DMS79 treated with DMSO at 0.1 percent for 48 hours (cell line): ENCODE measurements at regions not wholly inside any gene's neighbourhood (a gene's known extent, or its start where the extent isn't known, plus 50 kb on each side); places are given as distances from the start of the nearest gene placed in this dataset.
"Not testable (repeated sequence)": the region's sequence is repeated elsewhere in the genome, so short reads cannot be mapped to it uniquely, and the experiment has no call there.

Experiments used
- DNase-seq: peaks from one replicate; lab custom pipeline; 2025; lab: John Stamatoyannopoulos, UW

DNA sequence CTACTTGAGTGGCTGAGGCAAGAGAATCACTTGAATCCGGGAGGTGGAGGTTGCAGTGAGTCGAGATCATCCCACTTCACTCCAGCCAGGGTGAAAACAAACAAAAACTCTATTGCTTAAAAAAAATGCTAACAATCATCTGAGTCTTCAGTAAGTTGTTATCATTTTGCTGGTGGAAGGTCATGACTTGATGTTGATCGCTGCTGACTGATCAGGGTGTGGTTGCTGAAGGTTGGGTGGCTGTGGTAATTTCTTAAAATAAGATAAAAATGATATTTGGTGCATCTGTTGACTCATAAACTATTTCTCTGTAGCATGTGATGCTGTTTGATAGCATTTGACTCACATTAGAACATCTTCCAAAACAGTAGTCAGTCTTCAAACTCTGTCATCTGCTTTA is 349.4 kb upstream of the PAPPA start:
- no peak for DNase-seq

DNA sequence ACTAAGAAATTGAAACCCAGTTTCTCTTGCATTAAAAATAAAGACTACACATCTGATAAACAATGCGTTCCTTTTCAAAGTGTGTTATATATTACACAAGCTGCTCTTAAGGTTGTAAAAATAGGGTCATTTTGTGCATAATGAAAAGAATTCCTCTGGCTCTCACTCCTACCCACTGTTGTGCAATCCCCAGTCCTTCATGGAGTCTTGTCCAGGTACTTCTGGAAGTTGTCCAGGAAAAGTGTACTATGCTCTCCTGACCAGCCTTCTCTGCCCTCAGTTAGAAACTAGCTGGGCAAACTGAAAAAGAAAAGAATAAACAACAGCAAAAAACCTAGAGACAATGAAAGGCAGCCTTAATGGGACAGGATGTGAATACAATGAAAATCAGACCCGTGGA is 345.5 kb upstream of the PAPPA start:
- DNase-seq: no peak

DNA sequence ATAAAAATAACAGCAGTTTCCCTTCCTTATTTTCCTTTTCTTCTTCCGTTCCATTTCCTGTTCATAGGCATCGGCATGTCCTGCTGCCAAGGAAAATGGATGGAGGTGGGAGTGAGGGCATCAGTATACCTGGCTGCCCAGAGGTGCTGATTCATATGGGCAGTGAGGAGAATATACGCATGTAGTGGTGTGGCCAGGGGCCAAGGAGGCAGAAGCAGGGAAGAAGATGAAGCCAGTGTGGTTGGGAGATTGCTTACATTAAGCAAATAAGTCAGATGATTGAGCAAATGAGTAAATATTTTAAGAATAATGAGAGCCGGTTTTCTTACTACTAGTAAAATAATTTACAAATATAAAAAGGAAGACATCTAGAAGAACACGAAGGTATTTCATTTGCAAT is 344.9 kb upstream of the PAPPA start:
- no peak for DNase-seq

DNA sequence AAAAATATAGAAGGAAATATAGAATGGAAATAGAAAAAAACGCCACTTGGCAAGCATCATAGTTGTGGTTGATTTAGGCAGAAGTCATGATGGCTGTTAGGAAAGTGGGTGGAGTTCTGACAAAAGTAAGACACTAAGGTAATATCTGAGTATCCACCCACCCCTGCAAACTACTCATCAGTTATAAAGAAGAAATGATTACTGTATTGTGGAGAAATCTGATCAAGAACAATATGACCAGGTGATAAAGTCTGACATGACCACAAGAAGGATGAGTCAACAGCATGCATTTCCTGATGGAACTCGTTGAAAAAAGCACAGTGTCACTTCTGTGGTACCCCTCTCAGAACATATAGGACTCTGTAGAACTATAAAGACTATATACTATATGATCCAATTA is 343.4 kb upstream of the PAPPA start:
- no peak for DNase-seq

DNA sequence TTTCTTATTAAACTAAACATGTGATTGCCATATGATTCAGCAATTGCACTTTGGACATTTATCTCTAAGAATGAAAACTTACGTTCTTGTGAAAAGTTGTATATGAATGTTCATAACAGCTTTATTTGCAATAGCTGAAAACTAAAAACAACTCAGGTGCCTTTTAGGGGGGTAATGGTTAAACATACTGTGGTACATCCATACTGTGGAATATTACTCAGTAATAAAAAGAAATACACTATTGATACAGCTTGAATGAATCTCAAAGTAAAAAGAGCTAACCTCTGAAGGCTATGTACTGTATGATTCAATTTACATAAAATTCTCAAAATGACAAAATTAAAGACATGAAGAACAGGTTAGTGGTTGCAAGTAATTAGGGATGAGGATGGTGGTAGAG is 339.5 kb upstream of the PAPPA start:
- DNase-seq: no peak

DNA sequence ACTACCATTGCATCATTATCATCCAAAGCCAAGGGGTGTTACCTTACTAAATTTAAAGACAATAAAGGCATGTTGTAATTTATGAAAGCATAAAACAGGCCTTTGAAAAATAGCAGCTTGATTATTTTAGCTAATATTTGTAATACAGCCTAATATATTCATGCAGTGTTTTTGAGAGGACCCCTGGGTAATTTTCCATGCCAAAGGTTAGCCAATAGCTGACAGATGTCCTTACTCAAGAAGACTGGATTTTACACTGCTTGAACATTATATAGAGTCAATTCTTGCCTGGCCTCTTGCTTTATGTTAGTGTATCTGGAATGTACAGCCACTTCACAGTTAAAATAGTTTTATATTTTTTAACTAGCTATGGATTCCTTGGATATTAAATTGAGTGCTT is 337.8 kb upstream of the PAPPA start:
- no peak for DNase-seq

DNA sequence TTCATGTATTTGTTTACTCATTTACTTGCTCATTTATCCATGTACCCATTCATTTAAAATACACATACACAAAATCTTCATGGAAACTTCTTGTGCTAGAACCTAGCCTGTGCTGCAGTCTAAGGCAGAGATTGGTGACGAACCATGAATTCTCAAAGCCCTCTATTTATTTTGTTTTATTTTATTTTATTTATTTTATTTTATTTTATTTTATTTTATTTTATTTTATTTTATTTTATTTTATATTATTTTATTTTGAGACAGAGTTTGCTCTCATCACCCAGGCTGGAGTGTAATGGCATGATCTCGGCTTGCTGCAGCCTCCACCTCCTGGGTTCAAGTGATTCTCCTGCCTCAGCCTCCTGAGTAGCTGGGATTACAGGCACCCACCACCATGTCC is 334.9 kb upstream of the PAPPA start:
- not testable (repeated sequence) for DNase-seq

DNA sequence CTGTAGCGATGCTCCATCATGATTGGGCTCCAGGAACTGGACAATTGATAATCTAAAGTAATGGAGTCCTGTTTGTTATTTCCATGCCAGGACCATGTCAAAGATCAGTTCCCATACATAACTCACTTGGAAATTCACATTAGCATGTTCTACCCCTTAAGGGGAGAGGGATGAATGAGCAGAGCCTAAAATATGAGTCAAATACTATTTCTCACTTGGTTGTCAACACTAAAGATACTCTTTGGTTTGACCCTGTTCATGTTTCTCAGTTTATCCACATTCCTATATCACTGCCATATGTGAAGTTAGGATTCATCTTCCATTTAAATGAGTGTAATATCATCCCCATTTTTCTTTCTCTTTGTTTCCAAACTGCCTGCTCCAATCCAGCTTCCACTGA is 321.6 kb upstream of the PAPPA start:
- DNase-seq: no peak

DNA sequence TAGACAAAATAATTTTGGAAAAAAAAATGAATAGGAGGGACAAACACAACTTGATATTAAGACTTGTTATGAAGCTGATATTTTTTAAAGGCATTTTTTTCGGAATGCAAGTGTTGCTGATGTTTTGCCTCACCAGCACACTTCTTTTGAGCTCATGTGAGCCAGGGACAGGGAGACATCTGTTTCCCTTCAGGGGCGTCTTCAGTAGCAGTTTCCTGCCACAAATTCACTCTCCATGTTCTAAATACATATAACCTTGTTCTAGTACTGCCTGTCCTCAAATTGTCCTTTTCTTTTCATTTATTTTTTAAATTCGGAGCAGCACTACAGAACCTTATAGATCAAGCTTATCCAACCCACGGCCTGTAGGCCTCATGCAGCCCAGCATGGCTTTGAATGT is 316.0 kb upstream of the PAPPA start:
- DNase-seq: no peak

DNA sequence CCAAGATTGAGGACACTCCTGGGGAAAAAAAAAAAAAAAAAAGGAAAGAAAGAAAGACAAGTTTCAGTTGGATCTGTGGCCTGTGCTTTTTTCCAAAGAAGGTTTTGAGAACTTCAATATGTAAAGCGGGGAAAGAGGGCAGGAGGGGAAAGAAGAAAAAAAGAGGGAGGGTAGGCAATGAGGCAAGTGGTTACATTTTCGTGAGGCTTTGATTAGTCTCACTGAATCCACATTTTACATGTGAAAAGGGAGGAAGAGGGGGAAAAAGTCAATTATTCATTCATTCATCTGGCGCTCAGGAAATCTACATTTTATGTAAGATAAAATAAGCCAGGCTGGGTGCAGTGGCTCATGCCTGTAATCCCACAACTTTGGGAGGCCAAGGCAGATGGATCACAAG is 315.2 kb upstream of the PAPPA start:
- no peak for DNase-seq

DNA sequence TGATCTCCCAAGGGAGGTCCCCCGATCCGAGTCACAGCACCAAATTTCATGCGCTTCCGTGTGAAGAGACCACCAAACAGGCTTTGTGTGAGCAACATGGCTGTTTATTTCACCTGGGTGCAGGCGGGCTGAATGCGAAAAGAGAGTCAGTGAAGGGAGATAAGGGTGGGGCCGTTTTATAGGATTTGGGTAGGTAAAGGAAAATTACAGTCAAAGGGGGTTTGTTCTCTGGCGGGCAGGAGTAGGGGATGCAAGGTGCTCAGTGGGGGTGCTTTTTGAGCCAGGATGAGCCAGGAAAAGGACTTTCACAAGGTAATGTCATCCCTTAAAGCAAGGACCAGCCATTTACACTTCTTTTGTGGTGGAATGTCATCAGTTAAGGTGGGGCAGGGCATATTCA is 309.2 kb upstream of the PAPPA start:
- DNase-seq: not testable (repeated sequence)

DNA sequence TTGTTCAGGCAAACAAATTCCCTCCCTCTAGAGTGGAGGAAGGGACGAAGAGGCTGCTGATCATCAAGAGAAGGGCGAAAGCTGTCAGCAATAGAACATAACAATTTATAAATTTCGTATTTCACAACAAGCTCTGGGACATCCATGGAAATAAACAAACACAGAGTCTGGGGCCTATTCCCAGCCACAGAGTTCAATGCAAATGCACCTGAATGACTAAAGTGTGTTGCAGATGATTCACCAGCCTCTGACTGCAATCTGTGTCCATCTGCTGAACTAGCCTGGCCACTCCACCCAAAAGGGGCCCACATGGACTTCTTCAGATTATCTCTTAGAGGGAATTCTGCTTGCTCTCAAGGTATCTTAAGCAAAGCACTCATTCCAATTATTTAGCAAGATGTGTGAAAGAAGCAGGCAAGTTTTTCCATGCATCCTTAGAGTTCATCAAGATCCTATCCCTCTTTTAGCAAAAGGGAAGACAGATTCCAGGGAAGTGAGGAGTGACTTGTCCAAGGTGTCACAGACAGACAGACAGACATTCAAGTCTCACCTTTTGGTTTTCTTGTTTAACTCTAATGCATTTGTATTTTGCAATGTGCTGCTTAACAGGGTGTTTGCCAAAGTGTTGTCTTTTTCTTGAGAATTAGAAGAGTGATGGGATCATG is 307.8 kb upstream of the PAPPA start:
- DNase-seq: no peak

DNA sequence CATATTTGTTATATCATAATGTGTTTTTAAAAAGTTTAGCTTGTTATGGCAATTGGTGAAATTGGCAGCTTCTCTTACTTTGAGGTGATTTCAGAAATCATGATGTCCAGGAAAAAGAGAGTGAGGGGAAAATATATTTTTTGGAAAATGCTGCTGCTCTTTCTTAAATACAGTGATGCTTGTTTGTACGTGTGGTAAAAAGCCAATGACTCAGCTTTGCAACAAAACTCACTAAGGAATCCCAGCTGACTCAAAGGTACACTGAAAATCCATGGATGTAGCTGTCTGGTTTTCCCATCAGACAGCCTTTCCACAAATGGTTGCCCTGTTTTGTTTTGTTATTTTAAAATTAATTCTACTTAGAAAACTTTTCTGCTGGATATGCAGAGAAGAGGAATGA is 306.4 kb upstream of the PAPPA start:
- DNase-seq: no peak

DNA sequence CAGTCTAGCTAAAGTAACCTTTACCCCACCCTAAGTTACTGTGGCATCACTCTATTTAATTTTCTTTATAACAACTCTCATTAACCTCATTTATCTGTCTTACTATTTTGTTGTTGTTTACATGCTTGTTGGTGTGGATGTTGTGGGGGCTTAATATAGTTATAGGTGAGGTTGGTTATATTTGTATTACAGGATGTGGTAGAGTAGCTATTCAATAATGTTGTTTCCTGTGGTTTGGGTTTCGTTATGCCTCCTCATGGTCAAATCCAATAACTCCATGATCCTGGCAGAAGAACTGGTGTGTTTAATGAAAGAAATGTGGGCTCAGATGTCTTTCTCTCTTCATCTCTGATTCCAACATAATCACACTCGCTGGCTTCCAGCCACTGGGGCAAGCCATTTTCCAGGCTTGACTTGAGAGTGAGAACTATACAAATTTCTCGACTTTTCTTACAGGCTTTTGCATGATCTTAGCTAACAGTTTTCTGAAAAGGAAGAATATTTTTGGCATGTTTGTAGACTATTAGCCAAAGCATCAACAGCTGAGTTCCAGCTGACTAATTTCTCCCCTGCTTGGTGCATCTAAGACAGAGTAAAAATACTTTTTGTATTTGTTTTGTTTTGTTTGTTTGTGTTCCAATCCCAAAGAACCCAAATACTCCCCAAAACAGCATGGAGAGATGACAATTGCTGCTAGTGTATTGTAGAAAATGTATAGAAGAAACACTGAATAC is 303.7 kb upstream of the PAPPA start:
- no peak for DNase-seq

DNA sequence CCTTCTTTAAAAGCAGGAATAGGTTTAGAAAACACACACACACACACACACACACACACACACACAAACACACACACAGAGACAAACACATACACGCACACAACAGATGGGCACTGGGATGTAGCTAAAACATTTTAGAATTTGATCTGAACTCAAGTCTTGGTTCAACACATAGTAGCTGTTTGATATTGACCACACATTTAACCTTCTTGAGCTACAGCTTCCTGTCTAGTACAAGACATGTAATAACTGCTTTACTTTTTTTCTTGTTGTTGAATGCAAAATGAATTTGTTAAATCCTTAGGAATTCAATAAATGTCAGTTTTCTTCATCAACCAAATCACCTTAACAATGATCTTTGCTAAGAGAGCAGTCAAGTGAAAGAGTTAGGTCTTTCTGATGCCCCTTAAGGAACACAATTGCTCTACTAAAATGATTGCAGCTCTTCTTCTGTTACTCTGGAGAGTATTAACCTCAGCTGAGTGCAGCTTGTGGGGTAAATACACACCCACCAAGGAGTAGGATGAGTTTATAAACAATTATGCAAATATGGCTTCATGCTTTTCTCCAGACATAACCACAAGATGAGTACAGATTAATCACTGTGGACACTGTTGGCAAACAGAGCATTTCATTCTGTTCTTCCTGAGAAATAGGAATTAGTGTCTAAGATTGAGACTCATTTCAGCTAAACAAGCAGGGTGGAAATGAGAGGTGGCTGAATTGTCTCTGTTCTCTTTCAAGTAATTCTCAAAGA is 302.9 kb upstream of the PAPPA start:
- DNase-seq: no peak

DNA sequence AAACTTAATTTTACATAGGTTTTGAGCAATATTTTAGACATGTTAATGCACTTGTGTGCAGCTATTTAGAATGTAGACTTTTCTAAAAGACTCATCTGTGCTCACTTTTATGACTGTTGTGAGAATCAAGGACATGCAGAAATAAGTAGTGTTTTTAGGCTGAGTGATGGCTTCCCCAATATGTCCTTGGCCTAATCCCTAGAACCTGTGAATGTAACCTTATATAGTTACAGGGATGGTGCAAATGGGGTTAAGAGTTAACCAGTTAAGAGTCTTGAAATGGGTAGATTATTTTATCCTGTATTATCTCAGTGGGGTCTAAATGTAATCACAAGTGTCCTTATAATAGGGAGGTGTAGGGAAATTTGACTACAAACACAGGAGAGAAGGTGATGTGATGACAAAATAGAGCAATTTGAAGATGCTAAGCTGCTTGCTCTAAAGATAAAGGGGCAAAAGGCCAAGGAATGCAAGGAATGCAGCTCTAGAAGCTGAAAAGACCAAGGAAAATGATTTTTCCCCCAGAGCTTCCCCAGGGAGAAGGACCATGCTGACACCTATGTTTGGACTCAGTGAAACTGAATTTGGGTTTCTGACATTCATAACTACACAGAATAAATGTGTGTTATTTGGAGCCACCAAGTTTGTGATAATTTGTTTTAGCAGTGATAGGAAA is 298.0 kb upstream of the PAPPA start:
- DNase-seq: no peak

DNA sequence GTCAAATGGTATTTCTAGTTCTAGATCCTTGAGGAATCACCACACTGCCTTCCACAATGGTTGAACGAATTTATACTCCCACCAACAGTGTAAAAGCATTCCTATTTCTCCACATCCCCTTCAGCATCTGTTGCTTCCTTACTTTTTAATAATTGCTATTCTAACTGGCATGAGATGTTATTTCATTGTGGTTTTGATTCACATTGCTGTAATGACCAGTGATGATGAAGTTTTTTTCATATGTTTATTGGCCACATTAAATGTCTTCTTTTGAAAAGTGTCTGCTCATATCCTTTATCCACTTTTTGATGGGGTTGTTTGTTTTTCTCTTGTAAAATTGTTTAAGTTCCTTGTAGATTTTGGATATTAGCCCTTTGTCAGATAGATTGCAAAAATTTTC is 295.2 kb upstream of the PAPPA start:
- DNase-seq: not testable (repeated sequence)

DNA sequence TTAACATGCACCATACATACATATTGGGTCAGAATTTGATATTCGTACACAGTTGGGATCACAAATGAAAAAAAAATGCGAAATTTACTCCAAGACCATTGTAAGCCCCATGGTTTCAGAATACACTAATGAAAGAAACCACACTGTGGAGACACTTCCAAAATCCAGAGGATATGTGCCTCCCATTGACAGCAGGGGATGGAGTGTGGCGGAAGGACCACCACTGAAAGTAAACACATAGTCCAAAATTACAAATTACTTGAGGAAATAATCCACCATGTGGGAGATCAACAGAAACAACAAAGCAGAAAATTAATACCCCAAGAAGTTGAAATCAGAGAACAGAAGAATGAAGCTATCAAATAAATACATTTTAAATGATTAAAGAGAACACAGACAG is 291.6 kb upstream of the PAPPA start:
- no peak for DNase-seq

DNA sequence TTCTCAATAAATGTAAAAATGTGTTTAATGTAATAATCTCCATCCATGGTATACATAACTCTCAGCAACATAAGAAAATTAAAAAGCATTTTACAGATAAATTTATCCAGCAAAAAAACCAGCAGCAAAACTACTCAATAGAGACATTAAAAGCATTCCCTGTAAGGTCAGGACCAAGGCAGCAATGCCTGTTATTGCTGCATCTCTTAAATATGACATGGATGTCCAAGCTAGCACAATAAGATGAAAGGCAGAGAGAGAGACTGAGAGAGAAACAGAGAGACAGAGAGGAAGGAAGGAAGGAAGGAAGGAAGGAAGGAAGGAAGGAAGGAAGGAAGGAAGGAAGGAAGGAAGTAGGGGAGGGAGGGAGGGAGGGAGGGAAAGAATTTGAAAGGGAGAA is 289.0 kb upstream of the PAPPA start:
- no peak for DNase-seq

DNA sequence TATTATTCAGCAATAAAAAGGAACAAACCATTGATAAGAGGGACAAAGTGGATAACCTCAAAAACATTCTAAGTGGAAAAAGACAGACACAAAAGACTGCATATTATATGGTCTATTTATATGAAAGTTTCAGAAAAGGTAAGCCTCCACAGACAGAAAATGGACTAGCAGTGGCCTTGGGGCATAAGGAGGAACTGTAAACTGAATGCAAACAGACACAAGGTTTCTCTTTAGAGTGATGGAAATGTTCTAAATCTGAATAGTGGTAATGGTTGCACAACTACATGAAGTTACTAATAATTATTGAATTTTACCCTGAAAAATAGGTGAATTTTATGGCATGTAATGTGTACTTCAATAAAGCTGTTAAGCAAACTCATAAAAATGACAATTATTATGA is 286.3 kb upstream of the PAPPA start:
- DNase-seq: no peak

DNA sequence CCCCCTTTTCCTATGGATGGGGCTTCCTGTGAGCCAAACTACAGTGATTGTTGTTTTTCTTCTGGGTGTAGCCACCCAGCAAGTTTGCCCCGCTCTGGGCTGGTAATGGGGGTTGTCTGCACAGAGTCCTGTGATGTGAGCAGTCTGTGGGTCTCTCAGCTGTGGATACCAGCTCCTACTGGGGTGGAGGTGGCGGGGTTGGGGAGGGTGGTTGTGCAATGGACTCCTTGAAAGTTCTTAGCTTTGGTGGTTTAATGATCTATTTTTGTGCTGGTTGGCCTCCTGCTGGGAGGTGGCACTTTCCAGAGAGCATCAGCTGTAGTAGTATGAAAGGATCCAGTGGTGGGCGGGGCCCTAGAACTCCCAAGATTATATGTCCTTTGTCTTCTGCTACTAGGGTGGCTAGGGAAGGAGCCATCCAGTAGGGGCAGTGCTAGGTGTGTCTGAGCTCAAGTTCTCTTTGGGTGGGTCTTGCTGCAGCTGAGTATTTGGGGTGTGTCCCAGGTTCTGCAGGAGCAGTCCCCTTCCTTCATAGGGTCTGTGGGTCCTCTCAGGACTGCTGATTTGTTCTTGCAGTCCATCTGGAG is 275.6 kb upstream of the PAPPA start:
- no peak for DNase-seq

DNA sequence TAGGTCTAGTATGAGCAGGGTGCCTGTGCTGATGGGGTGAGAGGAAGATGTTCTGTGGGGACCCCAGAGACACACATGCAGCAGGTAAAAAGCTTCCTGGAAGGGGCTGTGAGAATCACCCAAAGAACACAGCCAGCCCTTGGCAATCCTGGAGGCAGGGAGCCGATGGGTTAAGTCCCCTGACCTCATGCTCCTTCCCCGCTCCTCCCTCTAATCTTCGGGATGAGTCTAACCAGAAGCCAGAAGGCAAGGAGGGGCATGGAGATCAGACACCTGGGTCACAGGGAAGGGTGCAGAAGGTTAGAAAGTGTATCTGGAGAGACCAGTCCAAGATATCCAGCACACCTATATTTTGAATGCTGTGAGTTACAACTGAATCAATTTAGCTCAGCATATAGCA is 274.1 kb upstream of the PAPPA start:
- no peak for DNase-seq
